H1 (cell line): ENCODE measurements at regions not wholly inside any gene's neighbourhood (a gene's known extent, or its start where the extent isn't known, plus 50 kb on each side); places are given as distances from the start of the nearest gene placed in this dataset.
"Not testable (repeated sequence)": the region's sequence is repeated elsewhere in the genome, so short reads cannot be mapped to it uniquely, and the experiment has no call there.

ENCODE experiments used
- CTCF ChIA-PET: fragments of 300-600 bp; sonication (Branson Sonifier 250); formaldehyde crosslinking; loops from one replicate; lab custom pipeline; 2021; ENCODE audit not compliant: partially characterized antibody; lab: Charles Lee
- POLR2A ChIA-PET: fragments of 300-600 bp; sonication (Branson Sonifier 250); formaldehyde crosslinking; loops from one replicate; lab custom pipeline; 2021; ENCODE audit warnings: inconsistent platforms; ENCODE audit not compliant: partially characterized antibody; lab: Charles Lee
- DNase-seq, 2 experiments: peaks; one replicate each; pipeline versions ENCODE4 v3.0.0 to v3.0.0-alpha.2; 2010 to 2022; ENCODE audit warnings: low spot score in 2 of 2, low read depth in 1 of 2, mixed read lengths in 1 of 2
- FAIRE-seq: peaks from 2 replicates; lab custom pipeline; 2011; peaks lifted over from hg19 to GRCh38; lab: Jason Lieb, UNC
- H2AFZ ChIP-seq: 2 replicates; pipeline ENCODE4 v1.8.1; 2012; ENCODE audit warnings: low read length, inconsistent platforms
- H2AK5ac ChIP-seq: 2 replicates; pipeline ENCODE4 v1.6.1; 2013; ENCODE audit warnings: low read depth, low read length
- H2BK120ac ChIP-seq: replicated peaks from 2 replicates; pipeline ENCODE3; 2013; ENCODE audit warnings: low read depth, low read length, inconsistent platforms
- H2BK12ac ChIP-seq: 2 replicates; pipeline ENCODE4 v1.6.1; 2013; ENCODE audit warnings: low read depth, low read length
- H2BK15ac ChIP-seq: 2 replicates; pipeline ENCODE4 v1.6.1; 2013; ENCODE audit warnings: low read length
- H2BK20ac ChIP-seq: 2 replicates; pipeline ENCODE4 v1.6.1; 2013; ENCODE audit warnings: low read length
- H2BK5ac ChIP-seq: 2 replicates; pipeline ENCODE4 v1.6.1; 2013; ENCODE audit warnings: low read depth, low read length
- H3K14ac ChIP-seq: 2 replicates; pipeline ENCODE4 v1.6.1; 2013; ENCODE audit warnings: inconsistent platforms; ENCODE audit not compliant: insufficient read length
- H3K18ac ChIP-seq: 2 replicates; pipeline ENCODE4 v1.6.1; 2013; ENCODE audit warnings: low read length; ENCODE audit errors: extremely low read depth
- H3K23ac ChIP-seq: 2 replicates; pipeline ENCODE4 v1.6.1; 2013; ENCODE audit warnings: inconsistent platforms; ENCODE audit not compliant: insufficient read length
- H3K23me2 ChIP-seq: 2 replicates; pipeline ENCODE4 v1.6.1; 2013; ENCODE audit warnings: low read depth, low read length
- H3K27ac ChIP-seq: 2 replicates; pipeline ENCODE4 v1.6.1; 2011; ENCODE audit warnings: low read depth, low read length, inconsistent platforms
- H3K27me3 ChIP-seq, 4 experiments: replicated peaks in 1 of 4; 1 replicate in 1 of 4; 2 replicates in 3 of 4; pipeline versions ENCODE4 v1.6.1 to v1.8.1; 2011 to 2013; ENCODE audit warnings: low read length in 3 of 4, mild to moderate bottlenecking in 3 of 4, inconsistent platforms in 2 of 4, mixed read lengths in 2 of 4, moderate library complexity in 1 of 4; ENCODE audit not compliant: control insufficient read depth in 3 of 4, insufficient read depth in 3 of 4; ENCODE audit errors: extremely low read depth in 1 of 4
- H3K36me3 ChIP-seq, 4 experiments: 2 replicates each; pipeline versions ENCODE4 v1.6.1 to v1.8.1; 2011 to 2013; ENCODE audit warnings: mild to moderate bottlenecking in 4 of 4, low read length in 3 of 4, moderate library complexity in 2 of 4, control low read depth in 1 of 4, inconsistent platforms in 1 of 4; ENCODE audit not compliant: insufficient read depth in 4 of 4, control insufficient read depth in 2 of 4
- H3K4ac ChIP-seq: replicated peaks from 2 replicates; pipeline ENCODE3; 2013; ENCODE audit warnings: low read length, low read depth, mixed read lengths, inconsistent platforms; ENCODE audit not compliant: insufficient read length
- H3K4me1 ChIP-seq, 4 experiments: replicated peaks in 1 of 4; 1 replicate in 1 of 4; 2 replicates in 3 of 4; pipeline versions ENCODE4 v1.6.1 to v1.8.1; 2011 to 2013; ENCODE audit warnings: low read length in 3 of 4, inconsistent platforms in 2 of 4, mixed read lengths in 1 of 4; ENCODE audit not compliant: insufficient read depth in 4 of 4, control insufficient read depth in 3 of 4
- H3K4me2 ChIP-seq, 2 experiments: 2 replicates each; pipeline versions ENCODE4 v1.6.1 to v1.8.1; 2011 to 2013; ENCODE audit warnings: low read depth in 2 of 2, low read length in 2 of 2, control low read depth in 1 of 2, inconsistent platforms in 1 of 2, mild to moderate bottlenecking in 1 of 2; ENCODE audit not compliant: insufficient read depth in 1 of 2
- H3K4me3 ChIP-seq, 4 experiments: fragments of 200-600, 300-600 bp in 1 of 4; sonication (generic), shearing (Covaris generic), sonication (Bioruptor Twin) in 1 of 4; 2 replicates each; pipeline versions ENCODE4 v1.5.1 to v1.8.1; 2011 to 2016; ENCODE audit warnings: low read length in 4 of 4, low read depth in 3 of 4, control low read depth in 2 of 4, inconsistent platforms in 2 of 4, mild to moderate bottlenecking in 2 of 4, mixed read lengths in 1 of 4, moderate library complexity in 1 of 4; ENCODE audit not compliant: insufficient read depth in 2 of 4; ENCODE audit errors: extremely low read depth in 1 of 4
- H3K56ac ChIP-seq: replicated peaks from 2 replicates; pipeline ENCODE3; 2013; ENCODE audit warnings: low read depth, mild to moderate bottlenecking, mixed read lengths, low read length, inconsistent platforms; ENCODE audit not compliant: insufficient read length
- H3K79me1 ChIP-seq: 2 replicates; pipeline ENCODE4 v1.6.1; 2013; ENCODE audit warnings: low read depth, low read length, control low read depth
- H3K79me2 ChIP-seq, 2 experiments: 2 replicates each; pipeline versions ENCODE4 v1.6.1 to v1.8.1; 2012 to 2013; ENCODE audit warnings: low read length in 2 of 2, mild to moderate bottlenecking in 2 of 2, inconsistent platforms in 1 of 2; ENCODE audit not compliant: insufficient read depth in 2 of 2, control insufficient read depth in 1 of 2
- H3K9ac ChIP-seq, 4 experiments: replicated peaks in 1 of 4; 1 replicate in 1 of 4; 2 replicates in 3 of 4; pipeline versions ENCODE4 v1.6.1 to v1.8.1; 2011 to 2013; ENCODE audit warnings: low read depth in 3 of 4, low read length in 3 of 4, control low read depth in 2 of 4, mild to moderate bottlenecking in 2 of 4, moderate library complexity in 2 of 4, inconsistent platforms in 1 of 4; ENCODE audit errors: extremely low read depth in 1 of 4
- H3K9me3 ChIP-seq, 2 experiments: 2 replicates each; pipeline versions ENCODE4 v1.6.1 to v1.8.1; 2012 to 2013; ENCODE audit warnings: mild to moderate bottlenecking in 2 of 2, moderate library complexity in 2 of 2, control low read depth in 1 of 2, inconsistent platforms in 1 of 2, low read depth in 1 of 2, low read length in 1 of 2, mixed read lengths in 1 of 2; ENCODE audit not compliant: insufficient read depth in 2 of 2
- H4K20me1 ChIP-seq, 2 experiments: replicated peaks in 1 of 2; 2 replicates each; pipeline versions ENCODE3 to v1.8.1; 2011 to 2013; ENCODE audit warnings: inconsistent platforms in 2 of 2, low read length in 2 of 2, mild to moderate bottlenecking in 1 of 2; ENCODE audit not compliant: insufficient read depth in 2 of 2, control insufficient read depth in 1 of 2
- H4K5ac ChIP-seq: 2 replicates; pipeline ENCODE4 v1.6.1; 2013; ENCODE audit warnings: low read length, low read depth, mixed read lengths, inconsistent platforms; ENCODE audit not compliant: insufficient read length
- H4K8ac ChIP-seq: 2 replicates; pipeline ENCODE4 v1.8.0; 2013; ENCODE audit warnings: mild to moderate bottlenecking, moderate library complexity, low read length, inconsistent platforms; ENCODE audit not compliant: insufficient read depth; ENCODE audit errors: extremely low read depth
- H4K91ac ChIP-seq: replicated peaks from 2 replicates; pipeline ENCODE3; 2013; ENCODE audit warnings: low read length, mixed read lengths, inconsistent platforms; ENCODE audit not compliant: insufficient read length
- WGBS, 2 experiments: shearing (Covaris generic) in 1 of 2; methylation state at CpG; one replicate each; pipeline versions ENCODE4 v1.1.6 to v1.1.7; 2013 to 2015; ENCODE audit warnings: low lambda C conversion rate in 2 of 2, mixed read lengths in 2 of 2, inconsistent platforms in 1 of 2, low coverage in 1 of 2, missing lambda C conversion rate in 1 of 2; ENCODE audit not compliant: insufficient replicate concordance in 2 of 2, insufficient coverage in 1 of 2, insufficient read length in 1 of 2; ENCODE audit errors: extremely low coverage in 1 of 2, missing lambda C conversion rate in 1 of 2; 5-methylcytosine and 5-hydroxymethylcytosine counted together

- H3K9me3 ChIP-seq, CTCF ChIA-PET, FAIRE-seq: not testable (repeated sequence)
Observed at GRCh38 chr3:187817766-187818165, 72.5 kb upstream of the BCL6 start.

More at GRCh38 chr3:187817766-187818165, 72.5 kb upstream of the BCL6 start:
- DNase-seq, H3K23ac ChIP-seq, H4K8ac ChIP-seq, H2BK12ac ChIP-seq, H3K27me3 ChIP-seq, H3K23me2 ChIP-seq, H2BK5ac ChIP-seq, H3K4me3 ChIP-seq, H2AFZ ChIP-seq, H3K79me1 ChIP-seq, H2BK120ac ChIP-seq, H3K27ac ChIP-seq, H3K18ac ChIP-seq, H4K20me1 ChIP-seq, H2AK5ac ChIP-seq, H3K9ac ChIP-seq, POLR2A ChIA-PET, H4K5ac ChIP-seq, H3K4ac ChIP-seq, H3K14ac ChIP-seq, H4K91ac ChIP-seq, H2BK15ac ChIP-seq, H2BK20ac ChIP-seq, H3K79me2 ChIP-seq, H3K56ac ChIP-seq, H3K4me2 ChIP-seq, H3K4me1 ChIP-seq, H3K36me3 ChIP-seq: not testable (repeated sequence)
- WGBS, 2 experiments = 97% methylated on average over 3 of the region's 3 CpGs; no CpG with 5 or more reads in 1 of the 2 experiments
